HEK293T (cell line): ENCODE measurements at regions not wholly inside any gene's neighbourhood (a gene's known extent, or its start where the extent isn't known, plus 50 kb on each side); places are given as distances from the start of the nearest gene placed in this dataset.

ENCODE experiments used
- ARNT ChIP-seq: fragments of 450-650 bp; IDR thresholded peaks from 2 replicates; pipeline ENCODE4 v1.6.1; 2017; ENCODE audit warnings: mild to moderate bottlenecking
- BHLHE40 ChIP-seq: fragments of 450-650 bp; IDR thresholded peaks from 2 replicates; pipeline ENCODE4 v1.6.1; 2016; ENCODE audit warnings: mild to moderate bottlenecking, moderate library complexity, borderline replicate concordance
- FOXA1 ChIP-seq: fragments of 450-650 bp; IDR thresholded peaks from 2 replicates; pipeline ENCODE4 v1.6.1; 2016; ENCODE audit warnings: mild to moderate bottlenecking
- FOXK2 ChIP-seq: fragments of 450-650 bp; IDR thresholded peaks from 2 replicates; pipeline ENCODE4 v1.6.1; 2016; ENCODE audit warnings: mild to moderate bottlenecking
- FOXM1 ChIP-seq: fragments of 450-650 bp; IDR thresholded peaks from 2 replicates; pipeline ENCODE4 v1.6.1; 2017; ENCODE audit warnings: mild to moderate bottlenecking, borderline replicate concordance
- HDGF ChIP-seq: fragments of 450-650 bp; IDR thresholded peaks from 2 replicates; pipeline ENCODE4 v1.6.1; 2017; ENCODE audit warnings: antibody characterized with exemption, borderline replicate concordance
- LEF1 ChIP-seq: fragments of 450-650 bp; IDR thresholded peaks from 2 replicates; pipeline ENCODE4 v1.6.1; 2017; ENCODE audit warnings: mild to moderate bottlenecking, borderline replicate concordance
- NFRKB ChIP-seq: fragments of 450-650 bp; IDR thresholded peaks from 2 replicates; pipeline ENCODE4 v1.6.1; 2016; ENCODE audit warnings: mild to moderate bottlenecking, moderate library complexity
- SP1 ChIP-seq: fragments of 450-650 bp; IDR thresholded peaks from 2 replicates; pipeline ENCODE4 v1.6.1; 2017
- SUZ12 ChIP-seq: fragments of 450-650 bp; IDR thresholded peaks from 2 replicates; pipeline ENCODE4 v1.6.1; 2016; ENCODE audit warnings: mild to moderate bottlenecking
- TF ChIP-seq, protein P1 (sequence below): fragments of 450-650 bp; IDR thresholded peaks from 2 replicates; pipeline ENCODE4 v1.6.1; 2016

DNA sequence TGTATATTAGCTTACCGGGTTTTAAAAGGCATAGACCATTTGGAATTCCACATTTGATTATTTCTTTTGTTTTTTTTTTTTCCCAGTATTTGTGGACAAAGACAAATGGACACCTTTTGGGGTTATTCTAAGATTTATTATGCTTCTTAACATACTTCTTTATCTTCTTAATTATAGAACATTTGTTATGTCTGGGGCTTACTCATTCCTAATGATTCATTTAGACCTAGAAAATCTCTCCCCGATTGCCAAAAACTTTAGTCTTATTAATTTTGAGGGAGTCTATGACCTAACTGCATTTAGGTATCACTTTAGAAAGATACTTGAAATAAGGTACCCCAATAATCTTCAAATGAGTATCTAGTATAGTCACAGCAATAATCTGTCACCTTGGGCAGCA lies 170.7 kb upstream of the PREP start:
- no peak for TF ChIP-seq SUZ12
- no peak for TF ChIP-seq FOXM1
- no peak for TF ChIP-seq LEF1
- TF ChIP-seq FOXK2: no peak
- TF ChIP-seq ARNT: no peak
- TF ChIP-seq HDGF: no peak
- TF ChIP-seq SP1: no peak
- TF ChIP-seq FOXA1: no peak
- no peak for TF ChIP-seq NFRKB
- TF ChIP-seq BHLHE40: no peak
- TF ChIP-seq, protein P1, sequence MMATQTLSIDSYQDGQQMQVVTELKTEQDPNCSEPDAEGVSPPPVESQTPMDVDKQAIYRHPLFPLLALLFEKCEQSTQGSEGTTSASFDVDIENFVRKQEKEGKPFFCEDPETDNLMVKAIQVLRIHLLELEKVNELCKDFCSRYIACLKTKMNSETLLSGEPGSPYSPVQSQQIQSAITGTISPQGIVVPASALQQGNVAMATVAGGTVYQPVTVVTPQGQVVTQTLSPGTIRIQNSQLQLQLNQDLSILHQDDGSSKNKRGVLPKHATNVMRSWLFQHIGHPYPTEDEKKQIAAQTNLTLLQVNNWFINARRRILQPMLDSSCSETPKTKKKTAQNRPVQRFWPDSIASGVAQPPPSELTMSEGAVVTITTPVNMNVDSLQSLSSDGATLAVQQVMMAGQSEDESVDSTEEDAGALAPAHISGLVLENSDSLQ: no peak
